GM10248 (cell line): ENCODE measurements at regions not wholly inside any gene's neighbourhood (a gene's known extent, or its start where the extent isn't known, plus 50 kb on each side); places are given as distances from the start of the nearest gene placed in this dataset.
"Not testable (repeated sequence)": the region's sequence is repeated elsewhere in the genome, so short reads cannot be mapped to it uniquely, and the experiment has no call there.

ENCODE experiments used
- CTCF ChIA-PET: fragments of 300-600 bp; sonication (Branson Sonifier 250); formaldehyde crosslinking; extraction: SDS; loops from one replicate; lab custom pipeline; 2021; ENCODE audit warnings: antibody characterized with exemption; lab: Yijun Ruan, JAX
- POLR2A ChIA-PET: fragments of 350-650 bp; sonication (Branson Sonifier 250); formaldehyde crosslinking; extraction: SDS; loops from one replicate; lab custom pipeline; 2020; ENCODE audit warnings: antibody characterized with exemption; lab: Yijun Ruan, JAX
- DNase-seq: peaks from one replicate; pipeline ENCODE4 v3.0.0; 2012; ENCODE audit errors: extremely low spot score
- TF ChIP-seq, protein P1 (sequence below): IDR thresholded peaks from 2 replicates; pipeline ENCODE4 v1.5.1; 2012; ENCODE audit warnings: mild to moderate bottlenecking, low read depth; ENCODE audit errors: extremely low read depth, missing control alignments, control extremely low read depth

DNA sequence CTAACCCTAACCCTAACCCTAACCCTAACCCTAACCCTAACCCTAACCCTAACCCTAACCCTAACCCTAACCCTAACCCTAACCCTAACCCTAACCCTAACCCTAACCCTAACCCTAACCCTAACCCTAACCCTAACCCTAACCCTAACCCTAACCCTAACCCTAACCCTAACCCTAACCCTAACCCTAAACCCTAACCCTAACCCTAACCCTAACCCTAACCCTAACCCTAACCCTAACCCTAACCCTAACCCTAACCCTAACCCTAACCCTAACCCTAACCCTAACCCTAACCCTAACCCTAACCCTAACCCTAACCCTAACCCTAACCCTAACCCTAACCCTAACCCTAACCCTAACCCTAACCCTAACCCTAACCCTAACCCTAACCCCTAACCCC lies 80.6 kb upstream of the PLEKHG4B start:
- DNase-seq, CTCF ChIA-PET, POLR2A ChIA-PET: not testable (repeated sequence)

DNA sequence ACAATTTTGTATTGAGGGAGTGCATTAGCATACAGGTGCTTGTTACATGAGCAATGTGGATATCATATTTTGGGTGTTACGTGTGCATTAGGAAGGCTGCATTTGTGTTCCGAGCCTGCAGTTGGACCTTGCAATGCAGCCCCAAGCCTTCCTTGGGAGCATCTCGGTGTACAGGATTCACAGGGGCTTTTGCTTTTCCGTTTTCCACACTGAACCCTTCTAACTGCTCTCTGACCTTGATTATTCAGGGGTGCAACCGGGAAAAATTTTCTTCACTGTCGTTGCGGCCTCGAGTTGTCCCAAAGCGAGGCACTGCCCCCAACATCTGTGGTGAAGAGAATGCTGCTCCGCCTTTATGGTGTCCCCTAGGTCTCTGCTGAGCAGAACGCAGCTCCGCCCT lies 80.1 kb upstream of the PLEKHG4B start:
- TF ChIP-seq, protein P1, sequence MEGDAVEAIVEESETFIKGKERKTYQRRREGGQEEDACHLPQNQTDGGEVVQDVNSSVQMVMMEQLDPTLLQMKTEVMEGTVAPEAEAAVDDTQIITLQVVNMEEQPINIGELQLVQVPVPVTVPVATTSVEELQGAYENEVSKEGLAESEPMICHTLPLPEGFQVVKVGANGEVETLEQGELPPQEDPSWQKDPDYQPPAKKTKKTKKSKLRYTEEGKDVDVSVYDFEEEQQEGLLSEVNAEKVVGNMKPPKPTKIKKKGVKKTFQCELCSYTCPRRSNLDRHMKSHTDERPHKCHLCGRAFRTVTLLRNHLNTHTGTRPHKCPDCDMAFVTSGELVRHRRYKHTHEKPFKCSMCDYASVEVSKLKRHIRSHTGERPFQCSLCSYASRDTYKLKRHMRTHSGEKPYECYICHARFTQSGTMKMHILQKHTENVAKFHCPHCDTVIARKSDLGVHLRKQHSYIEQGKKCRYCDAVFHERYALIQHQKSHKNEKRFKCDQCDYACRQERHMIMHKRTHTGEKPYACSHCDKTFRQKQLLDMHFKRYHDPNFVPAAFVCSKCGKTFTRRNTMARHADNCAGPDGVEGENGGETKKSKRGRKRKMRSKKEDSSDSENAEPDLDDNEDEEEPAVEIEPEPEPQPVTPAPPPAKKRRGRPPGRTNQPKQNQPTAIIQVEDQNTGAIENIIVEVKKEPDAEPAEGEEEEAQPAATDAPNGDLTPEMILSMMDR = no peak
- no peak for DNase-seq
- ChIA-PET CTCF (no interaction called here), POLR2A (no interaction called here)

DNA sequence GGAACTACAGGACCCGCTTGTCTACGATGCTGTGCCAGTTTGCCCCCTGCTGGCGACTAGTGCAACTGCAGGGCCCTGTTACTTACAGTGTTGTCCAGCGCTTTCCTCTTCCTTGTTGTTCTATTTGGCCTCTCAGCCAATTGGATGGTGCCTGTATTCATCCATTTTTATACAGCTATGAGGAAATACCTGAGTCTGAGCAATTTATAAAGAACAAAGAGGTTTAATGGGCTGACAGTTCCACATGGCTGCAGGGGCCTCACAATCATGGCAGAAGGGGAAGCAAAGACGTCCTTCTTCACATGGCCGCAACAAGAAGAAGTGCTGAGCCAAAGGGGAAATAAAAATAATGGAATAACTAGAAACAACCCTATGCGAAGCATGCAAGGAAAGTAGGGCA lies 78.7 kb upstream of the PLEKHG4B start:
- CTCF ChIA-PET = no interaction called here
- DNase-seq = no peak
- TF ChIP-seq, protein P1 = no peak
- POLR2A ChIA-PET = no interaction called here

DNA sequence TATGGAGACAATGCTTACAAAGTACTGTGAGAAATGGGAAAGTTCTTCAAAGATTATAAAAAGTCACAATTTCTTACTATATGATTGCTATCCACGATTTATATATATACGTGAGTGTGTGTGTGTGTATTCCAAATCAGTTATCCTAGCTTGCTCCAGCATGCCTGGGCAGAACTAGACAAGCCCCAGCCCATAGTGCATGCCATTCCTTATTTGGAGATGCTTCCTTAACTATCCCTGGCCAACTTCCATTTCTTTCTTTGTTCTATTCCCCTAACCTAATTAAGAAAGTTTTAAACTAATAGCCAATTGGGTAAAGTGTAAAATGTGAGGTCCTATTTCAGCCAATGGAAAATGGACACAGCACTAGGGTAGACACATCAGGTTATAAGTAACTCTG lies 77.3 kb upstream of the PLEKHG4B start:
- CTCF ChIA-PET, POLR2A ChIA-PET, DNase-seq: not testable (repeated sequence)

DNA sequence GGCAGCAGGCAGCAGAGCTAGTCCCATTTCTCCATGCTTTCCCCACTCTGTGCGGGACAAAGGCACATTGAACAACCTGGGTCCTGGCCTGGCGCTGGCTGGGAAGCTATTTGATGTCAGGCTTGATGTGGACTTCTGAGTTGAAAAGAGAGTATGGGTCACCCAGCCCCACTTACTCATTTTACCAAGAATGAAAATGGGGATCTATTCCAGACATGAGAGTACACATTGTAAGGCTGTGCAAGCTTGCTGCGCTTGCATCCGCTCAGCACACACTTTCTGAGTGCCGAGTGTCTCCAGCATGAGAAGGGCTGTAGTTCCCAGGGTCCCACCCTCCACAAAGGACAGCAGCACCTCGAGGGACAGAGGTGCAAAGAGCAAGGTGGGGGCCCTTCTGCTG lies 71.7 kb upstream of the PLEKHG4B start:
- POLR2A ChIA-PET, DNase-seq: not testable (repeated sequence)
- CTCF ChIA-PET = interaction anchor here (1.4 kb wide), 1 partner anchor 9 kb away, joined by 3 read pairs; no protein-coding TSS in a partner anchor

DNA sequence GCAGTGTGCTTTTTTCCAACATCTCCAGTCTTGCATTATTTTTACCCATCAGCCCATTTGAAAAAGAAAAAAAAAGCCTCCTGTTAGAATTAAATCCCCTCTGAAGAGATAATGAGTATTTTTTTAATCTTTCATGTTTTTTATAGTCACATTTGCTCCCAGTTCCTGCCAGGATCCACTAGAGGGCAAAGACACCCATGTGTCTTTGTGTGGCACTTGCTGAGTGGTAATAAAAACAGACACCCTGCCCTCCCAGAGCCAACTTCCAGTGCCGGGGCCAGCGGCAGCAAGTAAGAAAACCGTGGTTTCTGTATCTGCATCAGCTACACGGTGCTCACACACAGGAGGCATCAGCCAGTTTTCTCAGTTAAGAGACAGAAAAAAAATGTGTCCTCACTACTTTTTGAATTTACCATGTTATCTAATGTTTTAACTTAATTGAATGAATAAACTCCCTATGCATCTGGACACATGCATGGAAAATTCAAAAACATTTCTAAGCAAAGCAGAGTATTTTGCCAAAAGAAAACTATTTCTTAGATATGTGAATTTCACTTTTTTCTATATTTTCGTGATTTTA lies 70.2 kb upstream of the PLEKHG4B start:
- ChIA-PET CTCF (no interaction called here), POLR2A (no interaction called here)
- TF ChIP-seq, protein P1 = no peak
- no peak for DNase-seq

DNA sequence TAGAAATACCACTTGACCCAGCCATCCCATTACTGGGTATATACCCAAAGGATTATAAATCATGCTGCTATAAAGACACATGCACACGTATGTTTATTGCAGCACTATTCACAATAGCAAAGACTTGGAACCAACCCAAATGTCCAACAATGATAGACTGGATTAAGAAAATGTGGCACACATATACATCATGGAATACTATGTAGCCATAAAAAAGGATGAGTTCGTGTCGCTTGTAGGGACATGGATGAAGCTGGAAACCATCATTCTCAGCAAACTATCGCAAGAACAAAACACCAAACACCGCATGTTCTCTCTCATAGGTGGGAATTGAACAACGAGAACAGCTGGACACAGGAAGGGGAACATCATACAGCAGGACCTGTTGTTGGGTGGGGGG lies 68.1 kb upstream of the PLEKHG4B start:
- DNase-seq, POLR2A ChIA-PET, CTCF ChIA-PET: not testable (repeated sequence)

DNA sequence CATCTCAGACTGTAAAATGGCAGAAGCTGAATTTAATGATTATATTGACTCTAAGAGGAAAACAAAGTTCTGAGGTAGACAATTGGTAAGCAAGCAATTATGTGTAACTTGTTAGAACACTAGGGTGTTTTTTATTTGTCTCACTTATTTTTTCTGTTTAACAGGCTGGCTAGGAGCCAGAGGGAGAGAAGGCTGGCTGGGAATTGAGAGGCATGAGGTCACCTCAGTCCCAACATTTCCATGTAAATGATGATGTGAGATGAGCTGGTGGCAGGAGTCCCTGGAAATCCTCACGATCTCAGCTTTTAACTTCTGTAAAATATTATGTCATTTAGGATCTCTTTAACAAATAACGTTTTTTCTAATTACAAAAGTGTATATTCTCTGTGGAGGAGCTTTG lies 66.9 kb upstream of the PLEKHG4B start:
- DNase-seq, POLR2A ChIA-PET, CTCF ChIA-PET: not testable (repeated sequence)

DNA sequence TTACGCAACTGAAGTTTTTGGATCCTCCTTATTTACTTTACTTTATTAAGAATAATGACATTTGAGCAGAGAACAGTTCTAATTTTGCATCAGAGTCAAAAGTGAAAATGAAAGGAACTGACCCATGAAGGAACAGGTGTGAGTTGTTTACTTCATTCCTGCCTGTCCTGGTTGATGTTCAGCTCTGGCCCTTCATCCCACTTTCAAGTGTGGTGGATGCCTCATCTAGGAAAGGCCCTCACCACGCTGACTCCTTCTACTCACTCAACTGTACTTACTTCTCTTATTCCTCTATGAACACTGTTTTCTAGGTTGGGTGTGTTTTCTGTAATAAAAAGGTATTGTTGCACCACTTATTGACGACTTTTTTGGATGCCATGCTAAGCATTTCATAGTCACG lies 61.8 kb upstream of the PLEKHG4B start:
- CTCF ChIA-PET = interaction anchor here (1.7 kb wide), 1 partner anchor 10 kb away, joined by 3 read pairs; no protein-coding TSS in a partner anchor
- DNase-seq = no peak
- TF ChIP-seq, protein P1 = no peak
- POLR2A ChIA-PET = no interaction called here

DNA sequence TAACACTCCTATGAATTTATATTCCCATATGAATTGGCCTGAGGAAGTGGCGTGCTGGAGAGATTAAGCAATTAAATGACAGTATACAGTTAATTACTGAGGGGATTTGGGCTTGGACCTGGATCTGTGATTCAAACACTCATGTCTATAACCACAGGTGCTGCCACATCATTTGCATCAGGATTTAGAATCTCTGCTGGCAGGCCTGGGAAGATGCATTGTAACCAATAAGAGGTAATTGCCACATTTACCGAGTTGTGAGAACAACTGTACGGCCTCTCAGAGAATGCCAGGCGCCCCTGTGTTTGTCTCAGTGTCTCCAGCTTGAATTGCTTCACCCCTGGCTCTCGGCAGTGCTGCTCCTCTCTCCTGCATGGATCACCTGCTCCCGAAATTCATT lies 61.4 kb upstream of the PLEKHG4B start:
- POLR2A ChIA-PET, DNase-seq, CTCF ChIA-PET: not testable (repeated sequence)
